SK-N-SH (cell line): ENCODE measurements at regions not wholly inside any gene's neighbourhood (a gene's known extent, or its start where the extent isn't known, plus 50 kb on each side); places are given as distances from the start of the nearest gene placed in this dataset.

ENCODE experiments used
- CTCF ChIA-PET: fragments of 300-600, 350-600 bp; formaldehyde crosslinking; extraction: SDS; loops from one replicate; lab custom pipeline; 2021; lab: Yijun Ruan, JAX
- POLR2A ChIA-PET: fragments of 350-600 bp; sonication (Branson Sonifier 250); formaldehyde crosslinking; extraction: SDS; loops from one replicate; lab custom pipeline; 2020; ENCODE audit warnings: antibody characterized with exemption, inconsistent platforms; lab: Yijun Ruan, JAX
- DNase-seq: peaks from one replicate; pipeline ENCODE4 v3.0.0; 2012
- H2AFZ ChIP-seq: fragments of 200-600 bp; sonication (generic); 2 replicates; pipeline ENCODE4 v1.8.1; 2016; ENCODE audit warnings: antibody characterized with exemption, mild to moderate bottlenecking, low read depth
- H3F3A ChIP-seq: fragments of 200-600 bp; sonication (generic); replicated peaks from 2 replicates; pipeline ENCODE3; 2016; ENCODE audit warnings: antibody characterized with exemption, mild to moderate bottlenecking; ENCODE audit not compliant: insufficient read depth
- H3K27ac ChIP-seq, 2 experiments: fragments of 200-500 bp in 1 of 2; fragments of 200-600 bp in 1 of 2; sonication (Bioruptor generic) in 1 of 2; sonication (generic), shearing (Covaris generic) in 1 of 2; 2 replicates each; pipeline versions ENCODE4 v1.5.1 to v1.6.1; 2014 to 2016; ENCODE audit warnings: low read depth in 2 of 2, inconsistent platforms in 1 of 2, low read length in 1 of 2, mild to moderate bottlenecking in 1 of 2, mixed read lengths in 1 of 2
- H3K27me3 ChIP-seq: fragments of 200-600 bp; sonication (generic), shearing (Covaris generic); 2 replicates; pipeline ENCODE4 v1.6.1; 2016; ENCODE audit warnings: mixed run types; ENCODE audit not compliant: insufficient read depth
- H3K36me3 ChIP-seq, 2 experiments: fragments of 200-500 bp in 1 of 2; fragments of 200-600 bp in 1 of 2; sonication (Bioruptor generic) in 1 of 2; sonication (generic) in 1 of 2; replicated peaks in 1 of 2; 2 replicates each; pipeline versions ENCODE3 to v1.5.1; 2014 to 2016; ENCODE audit warnings: low read length in 1 of 2, mild to moderate bottlenecking in 1 of 2; ENCODE audit not compliant: insufficient read depth in 2 of 2, control insufficient read depth in 1 of 2
- H3K4me1 ChIP-seq, 2 experiments: fragments of 200-500 bp in 1 of 2; fragments of 200-600 bp in 1 of 2; sonication (Bioruptor generic) in 1 of 2; sonication (generic), shearing (Covaris generic) in 1 of 2; 2 replicates each; pipeline versions ENCODE4 v1.5.1 to v1.6.1; 2014 to 2016; ENCODE audit warnings: low read depth in 1 of 2, low read length in 1 of 2, mixed run types in 1 of 2; ENCODE audit not compliant: insufficient read depth in 2 of 2, control insufficient read depth in 1 of 2
- H3K4me2 ChIP-seq: fragments of 200-600 bp; sonication (generic), shearing (Covaris generic); 2 replicates; pipeline ENCODE4 v1.6.1; 2017; ENCODE audit warnings: mixed run types
- H3K4me3 ChIP-seq, 2 experiments: fragments of 200-500 bp in 1 of 2; fragments of 200-600 bp in 1 of 2; sonication (Bioruptor generic) in 1 of 2; sonication (generic), shearing (Covaris generic) in 1 of 2; 2 replicates each; pipeline versions ENCODE4 v1.5.1 to v1.8.1; 2014 to 2016; ENCODE audit warnings: low read depth in 2 of 2, inconsistent platforms in 1 of 2, low read length in 1 of 2, mild to moderate bottlenecking in 1 of 2, mixed read lengths in 1 of 2, moderate library complexity in 1 of 2
- H3K79me2 ChIP-seq: fragments of 200-600 bp; sonication (generic); 2 replicates; pipeline ENCODE4 v1.8.1; 2017; ENCODE audit warnings: mild to moderate bottlenecking; ENCODE audit not compliant: insufficient read depth
- H3K9ac ChIP-seq: fragments of 200-600 bp; sonication (generic); 2 replicates; pipeline ENCODE4 v1.6.1; 2017; ENCODE audit warnings: mixed run types
- H3K9me2 ChIP-seq: fragments of 200-600 bp; sonication (generic); 2 replicates; pipeline ENCODE4 v1.6.1; 2017; ENCODE audit warnings: mixed run types
- H3K9me3 ChIP-seq: fragments of 200-600 bp; sonication (generic); 2 replicates; pipeline ENCODE4 v1.6.1; 2017; ENCODE audit warnings: mixed run types, mild to moderate bottlenecking, moderate library complexity
- H4K20me1 ChIP-seq: fragments of 200-600 bp; sonication (generic); 2 replicates; pipeline ENCODE4 v1.6.1; 2017; ENCODE audit warnings: mild to moderate bottlenecking, mixed run types; ENCODE audit not compliant: insufficient read depth
- ELF1 ChIP-seq: IDR thresholded peaks from 2 replicates; pipeline ENCODE4 v1.4.0; 2012
- EP300 ChIP-seq, 2 experiments: IDR thresholded peaks; 2 replicates each; pipeline versions ENCODE4 v1.4.0 to v1.6.1; 2012; ENCODE audit warnings: borderline replicate concordance in 1 of 2, low read depth in 1 of 2, low read length in 1 of 2
- FOSL2 ChIP-seq: IDR thresholded peaks from 2 replicates; pipeline ENCODE4 v1.4.0; 2012; ENCODE audit warnings: low read depth, mild to moderate bottlenecking, moderate library complexity, borderline replicate concordance
- FOXJ3 ChIP-seq: sonication (generic); formaldehyde crosslinking; IDR thresholded peaks from 2 replicates; pipeline ENCODE4 v1.5.1; 2020; ENCODE audit warnings: mild to moderate bottlenecking, missing genetic modification reagents
- FOXM1 ChIP-seq: IDR thresholded peaks from 2 replicates; pipeline ENCODE4 v1.4.0; 2012; ENCODE audit warnings: low read depth, mild to moderate bottlenecking
- GATA2 ChIP-seq: sonication (generic); formaldehyde crosslinking; IDR thresholded peaks from 2 replicates; pipeline ENCODE4 v1.5.0; 2020; ENCODE audit warnings: mild to moderate bottlenecking, missing genetic modification reagents
- JUND ChIP-seq: IDR thresholded peaks from 2 replicates; pipeline ENCODE4 v1.4.0; 2012
- MEF2A ChIP-seq: IDR thresholded peaks from 2 replicates; pipeline ENCODE4 v1.4.0; 2012; ENCODE audit warnings: low read depth, borderline replicate concordance
- NFIC ChIP-seq: IDR thresholded peaks from 2 replicates; pipeline ENCODE4 v1.4.0; 2012; ENCODE audit warnings: borderline replicate concordance
- POLR2AphosphoS5 ChIP-seq: IDR thresholded peaks from 2 replicates; pipeline ENCODE4 v1.6.1; 2012; ENCODE audit warnings: low read depth, low read length
- RXRA ChIP-seq: IDR thresholded peaks from 2 replicates; pipeline ENCODE4 v1.4.0; 2012; ENCODE audit warnings: low read depth, mild to moderate bottlenecking, borderline replicate concordance
- SIN3A ChIP-seq: IDR thresholded peaks from 2 replicates; pipeline ENCODE4 v1.6.1; 2012; ENCODE audit warnings: low read depth, mild to moderate bottlenecking, low read length, moderate library complexity, borderline replicate concordance
- TAF1 ChIP-seq: IDR thresholded peaks from 2 replicates; pipeline ENCODE4 v1.6.1; 2012; ENCODE audit warnings: low read depth, mild to moderate bottlenecking, low read length, moderate library complexity, borderline replicate concordance
- TEAD4 ChIP-seq: IDR thresholded peaks from 2 replicates; pipeline ENCODE4 v1.4.0; 2012; ENCODE audit warnings: mild to moderate bottlenecking, borderline replicate concordance; ENCODE audit not compliant: insufficient read depth
- WGBS: methylation state at CpG from one replicate; pipeline ENCODE4 v1.1.6; 2017; ENCODE audit warnings: low lambda C conversion rate; 5-methylcytosine and 5-hydroxymethylcytosine counted together
- TF ChIP-seq, protein P1 (sequence below): IDR thresholded peaks from 2 replicates; pipeline ENCODE4 v1.4.0; 2012; ENCODE audit warnings: low read depth
- TF ChIP-seq, protein P2 (sequence below): fragments of 200-600 bp; sonication (generic); IDR thresholded peaks from 2 replicates; pipeline ENCODE4 v1.6.1; 2017; ENCODE audit warnings: antibody characterized with exemption, mild to moderate bottlenecking, moderate library complexity
- TF ChIP-seq, protein P3 (sequence below): fragments of 150-350 bp; IDR thresholded peaks from 2 replicates; pipeline ENCODE4 v1.6.1; 2016; ENCODE audit warnings: mild to moderate bottlenecking, low read depth, low read length
- TF ChIP-seq, protein P4 (sequence below): IDR thresholded peaks from 2 replicates; pipeline ENCODE4 v1.6.1; 2012; ENCODE audit warnings: mild to moderate bottlenecking, low read depth, low read length, moderate library complexity
- TF ChIP-seq, protein P5 (sequence below): fragments of 150-350 bp; IDR thresholded peaks from 2 replicates; pipeline ENCODE4 v1.6.1; 2017; ENCODE audit warnings: antibody characterized with exemption, low read length, low read depth, borderline replicate concordance

DNA sequence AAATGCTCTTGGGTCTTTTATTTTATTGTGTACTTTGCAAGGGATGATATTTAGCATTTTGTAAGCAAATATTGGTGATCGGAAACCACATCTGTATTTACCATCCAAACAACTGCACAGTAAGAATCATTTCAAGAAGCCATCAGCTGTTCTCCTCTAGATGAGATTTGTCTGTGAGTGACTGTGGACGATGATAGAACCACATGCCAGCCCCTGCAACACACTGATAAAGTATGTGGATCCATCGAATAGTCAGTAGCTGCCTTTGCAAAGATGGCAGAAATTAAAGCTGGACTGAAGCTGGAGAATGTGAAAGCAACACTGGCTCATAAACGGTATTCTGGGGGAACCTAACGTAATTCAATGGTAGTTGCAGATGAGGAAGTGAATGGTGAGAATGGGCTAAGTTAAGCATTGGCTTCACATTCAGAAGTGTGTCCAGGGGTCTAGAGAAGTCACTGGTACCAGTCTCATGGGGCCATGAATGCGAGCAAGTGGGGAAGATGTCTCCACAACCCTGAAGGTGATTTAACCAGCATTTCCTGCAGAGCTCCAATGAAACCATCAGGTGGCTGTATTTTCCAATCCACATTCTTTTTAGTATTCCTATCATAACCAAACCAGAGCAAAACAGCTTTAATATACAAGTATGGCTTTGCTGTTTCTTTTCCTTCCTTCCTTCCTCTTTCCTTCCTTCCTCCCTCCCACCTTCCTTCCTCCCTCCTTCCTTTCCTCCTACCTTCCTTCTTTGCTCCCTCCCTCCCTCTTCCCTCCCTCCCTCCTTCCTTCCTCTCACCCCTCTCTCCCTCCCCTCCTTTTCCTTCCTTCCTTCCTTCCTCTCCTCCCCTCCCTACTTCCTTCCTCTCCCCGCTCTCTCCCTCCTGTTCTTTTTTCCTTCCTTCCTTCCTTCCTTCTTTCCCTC is 169.4 kb downstream of the ABCA8 start:
- Histone ChIP-seq H3K36me3 (no peaks in the 10 kb centered on the region), H3F3A (no peaks in the 10 kb centered on the region), H3K79me2 (no peaks in the 10 kb centered on the region), H3K9me2 (no peaks in the 10 kb centered on the region), H4K20me1 (no peaks in the 10 kb centered on the region), H3K4me1 (no peaks in the 10 kb centered on the region), H3K4me3 (peak overlapping the region in 1 of 2 experiments; percentile 16; a peak in 1 of 4 replicates), H3K27me3 (no peaks in the 10 kb centered on the region; the same call in 1 of the 2 replicates), H3K27ac (no peak overlapping the region), H3K9ac (no peak overlapping the region), H3K9me3 (no peaks in the 10 kb centered on the region; the same call in 1 of the 2 replicates), H2AFZ (no peak overlapping the region), H3K4me2 (no peak overlapping the region; the same call in 1 of the 2 replicates)
- no peak for DNase-seq
- POLR2A ChIA-PET, result no interaction called here
- 21% methylated on average over 7 of the region's 7 CpGs for WGBS
- TF ChIP-seq ELF1 (no peak), FOSL2 (no peak), TEAD4 (no peak), GATA2 (CRISPR knock-in tag) (no peak), FOXJ3 (CRISPR knock-in tag) (no peak), MEF2A (no peak), TAF1 (no peak), NFIC (no peak), RXRA (no peak), JUND (no peak), SIN3A (no peak), FOXM1 (no peak), POLR2AphosphoS5 (no peak), EP300 (IDR thresholded peaks at IDR 0.05; ENCODE audit: borderline replicate concordance in 1 of 2, low read depth in 1 of 2, low read length in 1 of 2) (no peak)
- TF ChIP-seq, protein P1, sequence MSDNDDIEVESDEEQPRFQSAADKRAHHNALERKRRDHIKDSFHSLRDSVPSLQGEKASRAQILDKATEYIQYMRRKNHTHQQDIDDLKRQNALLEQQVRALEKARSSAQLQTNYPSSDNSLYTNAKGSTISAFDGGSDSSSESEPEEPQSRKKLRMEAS, result no peak
- TF ChIP-seq, protein P2, sequence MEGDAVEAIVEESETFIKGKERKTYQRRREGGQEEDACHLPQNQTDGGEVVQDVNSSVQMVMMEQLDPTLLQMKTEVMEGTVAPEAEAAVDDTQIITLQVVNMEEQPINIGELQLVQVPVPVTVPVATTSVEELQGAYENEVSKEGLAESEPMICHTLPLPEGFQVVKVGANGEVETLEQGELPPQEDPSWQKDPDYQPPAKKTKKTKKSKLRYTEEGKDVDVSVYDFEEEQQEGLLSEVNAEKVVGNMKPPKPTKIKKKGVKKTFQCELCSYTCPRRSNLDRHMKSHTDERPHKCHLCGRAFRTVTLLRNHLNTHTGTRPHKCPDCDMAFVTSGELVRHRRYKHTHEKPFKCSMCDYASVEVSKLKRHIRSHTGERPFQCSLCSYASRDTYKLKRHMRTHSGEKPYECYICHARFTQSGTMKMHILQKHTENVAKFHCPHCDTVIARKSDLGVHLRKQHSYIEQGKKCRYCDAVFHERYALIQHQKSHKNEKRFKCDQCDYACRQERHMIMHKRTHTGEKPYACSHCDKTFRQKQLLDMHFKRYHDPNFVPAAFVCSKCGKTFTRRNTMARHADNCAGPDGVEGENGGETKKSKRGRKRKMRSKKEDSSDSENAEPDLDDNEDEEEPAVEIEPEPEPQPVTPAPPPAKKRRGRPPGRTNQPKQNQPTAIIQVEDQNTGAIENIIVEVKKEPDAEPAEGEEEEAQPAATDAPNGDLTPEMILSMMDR, result no peak
- TF ChIP-seq, protein P3, sequence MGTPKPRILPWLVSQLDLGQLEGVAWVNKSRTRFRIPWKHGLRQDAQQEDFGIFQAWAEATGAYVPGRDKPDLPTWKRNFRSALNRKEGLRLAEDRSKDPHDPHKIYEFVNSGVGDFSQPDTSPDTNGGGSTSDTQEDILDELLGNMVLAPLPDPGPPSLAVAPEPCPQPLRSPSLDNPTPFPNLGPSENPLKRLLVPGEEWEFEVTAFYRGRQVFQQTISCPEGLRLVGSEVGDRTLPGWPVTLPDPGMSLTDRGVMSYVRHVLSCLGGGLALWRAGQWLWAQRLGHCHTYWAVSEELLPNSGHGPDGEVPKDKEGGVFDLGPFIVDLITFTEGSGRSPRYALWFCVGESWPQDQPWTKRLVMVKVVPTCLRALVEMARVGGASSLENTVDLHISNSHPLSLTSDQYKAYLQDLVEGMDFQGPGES, result no peak
- TF ChIP-seq, protein P4, sequence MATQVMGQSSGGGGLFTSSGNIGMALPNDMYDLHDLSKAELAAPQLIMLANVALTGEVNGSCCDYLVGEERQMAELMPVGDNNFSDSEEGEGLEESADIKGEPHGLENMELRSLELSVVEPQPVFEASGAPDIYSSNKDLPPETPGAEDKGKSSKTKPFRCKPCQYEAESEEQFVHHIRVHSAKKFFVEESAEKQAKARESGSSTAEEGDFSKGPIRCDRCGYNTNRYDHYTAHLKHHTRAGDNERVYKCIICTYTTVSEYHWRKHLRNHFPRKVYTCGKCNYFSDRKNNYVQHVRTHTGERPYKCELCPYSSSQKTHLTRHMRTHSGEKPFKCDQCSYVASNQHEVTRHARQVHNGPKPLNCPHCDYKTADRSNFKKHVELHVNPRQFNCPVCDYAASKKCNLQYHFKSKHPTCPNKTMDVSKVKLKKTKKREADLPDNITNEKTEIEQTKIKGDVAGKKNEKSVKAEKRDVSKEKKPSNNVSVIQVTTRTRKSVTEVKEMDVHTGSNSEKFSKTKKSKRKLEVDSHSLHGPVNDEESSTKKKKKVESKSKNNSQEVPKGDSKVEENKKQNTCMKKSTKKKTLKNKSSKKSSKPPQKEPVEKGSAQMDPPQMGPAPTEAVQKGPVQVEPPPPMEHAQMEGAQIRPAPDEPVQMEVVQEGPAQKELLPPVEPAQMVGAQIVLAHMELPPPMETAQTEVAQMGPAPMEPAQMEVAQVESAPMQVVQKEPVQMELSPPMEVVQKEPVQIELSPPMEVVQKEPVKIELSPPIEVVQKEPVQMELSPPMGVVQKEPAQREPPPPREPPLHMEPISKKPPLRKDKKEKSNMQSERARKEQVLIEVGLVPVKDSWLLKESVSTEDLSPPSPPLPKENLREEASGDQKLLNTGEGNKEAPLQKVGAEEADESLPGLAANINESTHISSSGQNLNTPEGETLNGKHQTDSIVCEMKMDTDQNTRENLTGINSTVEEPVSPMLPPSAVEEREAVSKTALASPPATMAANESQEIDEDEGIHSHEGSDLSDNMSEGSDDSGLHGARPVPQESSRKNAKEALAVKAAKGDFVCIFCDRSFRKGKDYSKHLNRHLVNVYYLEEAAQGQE, result no peak
- TF ChIP-seq, protein P5, sequence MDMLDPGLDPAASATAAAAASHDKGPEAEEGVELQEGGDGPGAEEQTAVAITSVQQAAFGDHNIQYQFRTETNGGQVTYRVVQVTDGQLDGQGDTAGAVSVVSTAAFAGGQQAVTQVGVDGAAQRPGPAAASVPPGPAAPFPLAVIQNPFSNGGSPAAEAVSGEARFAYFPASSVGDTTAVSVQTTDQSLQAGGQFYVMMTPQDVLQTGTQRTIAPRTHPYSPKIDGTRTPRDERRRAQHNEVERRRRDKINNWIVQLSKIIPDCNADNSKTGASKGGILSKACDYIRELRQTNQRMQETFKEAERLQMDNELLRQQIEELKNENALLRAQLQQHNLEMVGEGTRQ, result no peak
- CTCF ChIA-PET, result interaction anchor here (0.9 to 1.6 kb wide), 7 partner anchors 9 to 462 kb away, joined by 3 to 8 read pairs (median 4); no protein-coding TSS in a partner anchor
